Panc1 (cell line): ENCODE measurements at regions not wholly inside any gene's neighbourhood (a gene's known extent, or its start where the extent isn't known, plus 50 kb on each side); places are given as distances from the start of the nearest gene placed in this dataset.

ENCODE experiments used
- CTCF ChIP-seq: fragments of 450-650 bp; IDR thresholded peaks from 2 replicates; pipeline ENCODE4 v1.5.1; 2017; ENCODE audit warnings: mild to moderate bottlenecking
- POLR2AphosphoS5 ChIP-seq: IDR thresholded peaks from 2 replicates; pipeline ENCODE4 v1.6.1; 2012; ENCODE audit warnings: mild to moderate bottlenecking, low read depth, low read length, moderate library complexity
- SIN3A ChIP-seq: IDR thresholded peaks from 2 replicates; pipeline ENCODE4 v1.6.1; 2012; ENCODE audit warnings: low read depth, mild to moderate bottlenecking, low read length, moderate library complexity, borderline replicate concordance; ENCODE audit not compliant: insufficient read depth

- no peak for TF ChIP-seq CTCF
- no peak for TF ChIP-seq POLR2AphosphoS5
- no peak for TF ChIP-seq SIN3A
Observed at GRCh38 chr15:95208988-95209387, 977.6 kb downstream of the MCTP2 start.
